Fibroblast of mammary gland (primary cell): ENCODE measurements at regions not wholly inside any gene's neighbourhood (a gene's known extent, or its start where the extent isn't known, plus 50 kb on each side); places are given as distances from the start of the nearest gene placed in this dataset.
A peak's percentile ranks its signal among the peaks of the same experiment; 100 is the strongest.

ENCODE experiments used
- DNase-seq: peaks from one replicate; pipeline ENCODE4 v3.0.0-alpha.2; 2010; ENCODE audit warnings: low read depth
- H3K4me3 ChIP-seq: 2 replicates; pipeline ENCODE4 v1.5.1; 2011; ENCODE audit warnings: low read depth, mild to moderate bottlenecking, low read length, moderate library complexity; ENCODE audit not compliant: control insufficient read depth
- CTCF ChIP-seq: conservative IDR thresholded peaks from 2 replicates; pipeline ENCODE4 v1.5.1; 2011; ENCODE audit warnings: low read depth, low read length, inconsistent platforms; ENCODE audit not compliant: control insufficient read depth, insufficient read depth

GRCh38 chr6:23445157-23445710, 680.8 kb upstream of the NRSN1 start:
- peak; percentile 56 for DNase-seq
- TF ChIP-seq CTCF = no peak
- no peak overlapping the region for H3K4me3 ChIP-seq

DNA sequence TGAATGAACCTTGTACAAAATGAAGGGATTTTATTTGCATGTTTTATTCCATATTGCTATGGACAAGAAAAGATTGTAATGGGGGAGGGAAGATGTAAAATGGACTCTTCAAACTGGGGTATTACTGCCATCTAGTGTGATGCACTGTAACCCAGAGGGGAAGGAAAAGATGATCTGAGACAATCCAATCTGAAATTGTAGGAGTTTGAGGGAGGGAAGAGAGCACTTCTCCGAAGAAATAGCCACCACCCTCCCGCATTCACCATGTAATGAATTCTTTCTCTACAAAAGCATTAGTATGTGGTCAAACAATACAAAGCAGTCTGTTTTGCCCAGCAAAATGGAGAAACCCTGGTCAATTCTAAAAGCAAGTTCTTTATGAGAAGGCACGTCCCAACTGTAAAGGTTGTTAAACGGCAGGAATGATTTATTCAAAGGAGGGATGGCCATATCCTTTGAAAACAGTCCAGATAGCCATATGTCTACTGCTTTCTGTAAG, 679.5 kb upstream of the NRSN1 start:
- H3K4me3 ChIP-seq = no peak overlapping the region
- TF ChIP-seq CTCF = peak; percentile 74
- peak; percentile 58 for DNase-seq

DNA sequence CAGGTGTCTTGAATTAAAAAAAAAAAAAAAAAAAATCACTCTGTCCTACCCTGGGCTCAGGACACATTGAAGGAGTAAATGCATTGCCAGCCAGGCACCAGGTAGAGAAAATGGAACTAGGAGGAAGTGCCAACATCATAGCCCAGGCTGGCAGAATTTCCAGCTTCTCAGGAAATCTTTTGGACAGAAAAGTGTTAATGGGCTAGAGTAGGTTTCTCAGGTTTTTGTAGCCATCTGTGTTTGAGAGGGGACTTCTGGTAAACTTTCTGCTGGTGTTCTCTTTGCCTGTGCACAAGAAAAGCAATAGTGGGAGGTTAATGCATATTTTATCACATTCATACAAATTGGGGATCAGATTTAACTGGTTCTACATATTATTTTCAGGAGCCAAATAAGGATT, 678.3 kb upstream of the NRSN1 start:
- DNase-seq = no peak
- TF ChIP-seq CTCF = no peak
- no peak overlapping the region for H3K4me3 ChIP-seq

DNA sequence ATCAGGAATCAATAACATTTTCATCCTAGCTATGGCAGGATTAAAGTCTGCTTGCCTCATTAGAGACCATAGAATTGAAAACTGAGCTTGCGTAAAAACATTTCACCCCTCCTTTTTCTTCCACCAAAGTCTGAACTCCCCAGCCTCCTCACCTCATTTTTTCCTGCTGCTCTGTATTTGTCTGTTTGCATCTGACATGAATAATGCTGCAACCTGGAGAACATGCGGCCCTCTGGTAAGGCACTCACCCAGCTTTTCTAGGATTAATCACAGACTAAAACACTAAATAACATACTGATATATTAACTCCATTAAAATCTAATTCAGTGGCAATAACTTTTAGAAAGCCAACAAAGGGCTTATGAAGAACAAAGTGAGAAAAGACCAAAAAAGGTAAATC, 677.7 kb upstream of the NRSN1 start:
- TF ChIP-seq CTCF = no peak
- DNase-seq = no peak
- H3K4me3 ChIP-seq = no peak overlapping the region

DNA sequence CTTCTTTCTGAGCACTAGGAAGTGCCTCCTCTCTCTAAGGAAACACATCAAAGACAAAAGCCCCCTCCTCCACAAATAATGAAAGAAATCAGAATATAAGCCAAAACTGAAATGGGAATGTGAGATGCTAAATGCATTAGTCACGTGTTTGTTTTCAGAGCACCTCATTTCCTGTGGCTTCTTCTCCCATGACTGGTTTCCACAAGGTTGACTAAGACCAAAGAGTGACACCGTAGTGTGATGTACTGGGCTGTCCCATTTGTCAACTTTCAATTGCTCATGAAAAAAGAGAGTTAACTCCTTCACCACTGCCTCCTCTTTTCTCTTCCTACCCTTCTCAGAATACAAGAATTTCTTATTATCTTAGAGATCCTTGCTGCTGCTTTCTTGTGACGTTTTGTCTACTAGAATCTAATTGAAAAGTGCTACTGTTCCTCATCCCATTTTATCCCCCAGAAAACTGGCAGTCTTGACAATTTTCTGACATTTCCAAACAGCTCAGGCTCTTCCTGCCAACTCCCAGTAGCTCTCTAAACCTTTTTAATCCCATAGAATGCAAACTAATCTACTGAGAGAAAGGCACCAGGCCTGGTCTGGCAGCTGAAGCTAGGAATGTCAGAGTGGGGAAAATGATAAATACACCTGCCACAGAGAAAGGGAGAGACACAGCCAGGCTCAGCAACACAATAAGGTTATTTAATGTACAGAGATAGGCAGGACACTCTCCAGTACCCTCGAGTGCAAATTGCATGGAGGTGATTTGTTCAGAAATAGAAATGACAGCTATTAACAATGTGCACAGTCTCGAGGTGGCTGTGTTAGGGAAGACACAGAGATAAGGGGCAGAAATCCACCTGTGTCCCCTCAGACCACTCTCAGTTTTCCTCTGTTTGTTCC, 671.7 kb upstream of the NRSN1 start:
- peak; percentile 52 for DNase-seq
- no peak for TF ChIP-seq CTCF
- H3K4me3 ChIP-seq = no peak overlapping the region

DNA sequence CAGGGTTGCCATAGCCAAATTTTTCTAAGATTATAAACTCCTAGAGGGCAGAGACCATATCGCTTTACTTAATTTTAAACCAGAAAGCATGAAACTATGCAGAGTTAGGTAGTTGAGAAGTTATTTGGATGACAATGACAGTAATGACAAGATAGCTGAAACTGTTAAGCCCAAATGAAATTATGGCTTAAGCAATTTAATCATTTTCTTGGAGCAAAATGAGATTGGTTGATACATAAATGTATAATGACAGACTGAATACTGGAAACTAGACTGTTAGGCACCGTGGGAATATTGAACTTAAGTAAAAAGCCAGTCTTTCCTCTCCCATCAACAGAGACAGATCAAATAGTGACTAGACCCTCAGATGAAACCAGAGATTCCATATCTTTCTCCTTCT, 670.3 kb upstream of the NRSN1 start:
- TF ChIP-seq CTCF = no peak
- no peak overlapping the region for H3K4me3 ChIP-seq
- DNase-seq = no peak
